ENCODE measurements at regions not wholly inside any gene's neighbourhood (a gene's known extent, or its start where the extent isn't known, plus 50 kb on each side); places are given as distances from the start of the nearest gene placed in this dataset.

DNA sequence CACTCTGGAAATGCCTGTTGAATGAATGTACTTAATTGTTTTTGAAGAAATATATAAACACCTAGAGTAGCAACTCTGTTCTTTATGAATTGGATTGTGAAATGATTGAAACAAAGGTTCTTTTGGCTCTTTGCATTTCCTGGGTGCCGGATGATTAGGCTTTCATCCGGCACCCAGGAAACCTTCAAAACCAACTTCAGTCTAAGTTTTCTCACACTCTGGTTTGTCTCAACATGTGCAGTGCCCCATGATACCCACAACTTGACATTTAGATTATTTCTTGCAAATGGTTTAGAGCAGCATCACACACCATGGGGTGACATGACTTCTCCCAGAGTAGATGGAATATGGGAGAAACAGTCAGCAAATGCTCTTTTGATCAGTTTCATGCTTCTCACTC is 354.9 kb downstream of the BARHL2 start (continued):
- TF ChIP-seq ZNF34 (CRISPR knock-in tag; IDR thresholded peaks at IDR 0.05; ENCODE audit: borderline replicate concordance) (no peak), KLF12 (CRISPR knock-in tag; IDR thresholded peaks at IDR 0.05; ENCODE audit: borderline replicate concordance) (no peak)

DNA sequence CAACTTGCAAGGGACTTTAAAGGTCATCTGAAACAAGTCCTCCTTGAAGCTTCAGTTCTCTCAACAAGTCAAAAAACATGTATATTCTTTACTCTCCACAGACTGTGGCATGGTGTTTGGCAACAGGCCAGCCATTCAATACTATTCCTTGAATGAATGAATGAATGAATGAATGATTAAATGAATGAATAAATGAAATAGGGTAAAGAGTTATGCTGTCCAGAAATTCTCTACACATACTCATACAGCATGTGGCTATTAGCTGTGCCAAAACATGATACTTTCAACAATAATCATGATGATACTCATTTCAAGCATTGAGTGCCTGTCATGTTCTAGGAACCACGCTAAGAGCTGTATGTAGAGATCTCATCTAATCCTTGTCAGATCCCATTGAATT is 356.1 kb downstream of the BARHL2 start:
- DNase-seq (ENCODE audit: low spot score) (no peak), ATAC-seq (no peak), FAIRE-seq (no peak)
- Histone ChIP-seq H3K4me1 (ENCODE audit: insufficient read depth, low read length) (no peaks in the 10 kb centered on the region), H2AFZ (ENCODE audit: low read length) (no peak overlapping the region), H3K79me2 (ENCODE audit: insufficient read depth, low read length) (no peaks in the 10 kb centered on the region), H4K20me1 (ENCODE audit: insufficient read depth, low read length) (no peaks in the 10 kb centered on the region), H3K4me3 (replicated peaks in 1 of 3; ENCODE audit: insufficient read depth in 1 of 3, low read depth in 2 of 3, low read length in 3 of 3) (no peak overlapping the region), H3K9ac (ENCODE audit: insufficient read depth, low read depth, low read length) (no peak overlapping the region), H3K9me3 (ENCODE audit: low read length) (no peaks in the 10 kb centered on the region), H3K27ac (ENCODE audit: extremely low read length, insufficient read depth, low read length) (no peak overlapping the region), H3K27me3 (ENCODE audit: control insufficient read depth in 1 of 2, insufficient read depth in 2 of 2, low read length in 2 of 2) (no peaks in the 10 kb centered on the region; a peak in 1 of 5 replicates), H3K36me3 (replicated peaks in 1 of 2; ENCODE audit: control insufficient read depth in 1 of 2, insufficient read depth in 2 of 2, low read length in 2 of 2) (no peaks in the 10 kb centered on the region), H3K4me2 (ENCODE audit: low read depth, low read length) (no peak overlapping the region)
- in situ Hi-C loops (cut with HindIII; ENCODE audit: extremely low pct_ligation_motif_present, low pct_unique_long_range_greater_than_20kb) (no loop called here), intact Hi-C loops (cut with micrococcal nuclease; ENCODE audit: unreplicated experiment) (no loop called here)
- 6% methylated on average over 1 of the region's 1 CpG for WGBS (ENCODE audit: low lambda C conversion rate)
- ChIA-PET CTCF (ENCODE audit: low intra/inter-chr PET ratio, low total read pairs) (no interaction called here), POLR2A (no interaction called here)
- no TSS peak for BruUV-seq (replicated peaks)
- TF ChIP-seq, protein P1, sequence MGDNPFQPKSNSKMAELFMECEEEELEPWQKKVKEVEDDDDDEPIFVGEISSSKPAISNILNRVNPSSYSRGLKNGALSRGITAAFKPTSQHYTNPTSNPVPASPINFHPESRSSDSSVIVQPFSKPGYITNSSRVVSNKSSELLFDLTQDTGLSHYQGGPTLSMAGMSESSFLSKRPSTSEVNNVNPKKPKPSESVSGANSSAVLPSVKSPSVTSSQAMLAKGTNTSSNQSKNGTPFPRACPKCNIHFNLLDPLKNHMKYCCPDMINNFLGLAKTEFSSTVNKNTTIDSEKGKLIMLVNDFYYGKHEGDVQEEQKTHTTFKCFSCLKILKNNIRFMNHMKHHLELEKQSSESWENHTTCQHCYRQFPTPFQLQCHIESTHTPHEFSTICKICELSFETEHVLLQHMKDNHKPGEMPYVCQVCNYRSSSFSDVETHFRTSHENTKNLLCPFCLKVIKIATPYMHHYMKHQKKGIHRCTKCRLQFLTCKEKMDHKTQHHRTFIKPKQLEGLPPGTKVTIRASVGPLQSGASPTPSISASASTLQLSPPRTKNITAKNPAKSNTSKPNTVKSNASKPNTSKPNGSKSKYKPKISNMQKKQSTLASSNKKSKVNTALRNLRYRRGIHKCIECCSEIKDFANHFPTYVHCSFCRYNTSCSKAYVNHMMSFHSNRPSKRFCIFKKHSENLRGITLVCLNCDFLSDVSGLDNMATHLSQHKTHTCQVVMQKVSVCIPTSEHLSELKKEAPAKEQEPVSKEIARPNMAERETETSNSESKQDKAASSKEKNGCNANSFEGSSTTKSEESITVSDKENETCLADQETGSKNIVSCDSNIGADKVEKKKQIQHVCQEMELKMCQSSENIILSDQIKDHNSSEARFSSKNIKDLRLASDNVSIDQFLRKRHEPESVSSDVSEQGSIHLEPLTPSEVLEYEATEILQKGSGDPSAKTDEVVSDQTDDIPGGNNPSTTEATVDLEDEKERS (CRISPR knock-in tag; IDR thresholded peaks at IDR 0.05), result no peak
- TF ChIP-seq, protein P2, sequence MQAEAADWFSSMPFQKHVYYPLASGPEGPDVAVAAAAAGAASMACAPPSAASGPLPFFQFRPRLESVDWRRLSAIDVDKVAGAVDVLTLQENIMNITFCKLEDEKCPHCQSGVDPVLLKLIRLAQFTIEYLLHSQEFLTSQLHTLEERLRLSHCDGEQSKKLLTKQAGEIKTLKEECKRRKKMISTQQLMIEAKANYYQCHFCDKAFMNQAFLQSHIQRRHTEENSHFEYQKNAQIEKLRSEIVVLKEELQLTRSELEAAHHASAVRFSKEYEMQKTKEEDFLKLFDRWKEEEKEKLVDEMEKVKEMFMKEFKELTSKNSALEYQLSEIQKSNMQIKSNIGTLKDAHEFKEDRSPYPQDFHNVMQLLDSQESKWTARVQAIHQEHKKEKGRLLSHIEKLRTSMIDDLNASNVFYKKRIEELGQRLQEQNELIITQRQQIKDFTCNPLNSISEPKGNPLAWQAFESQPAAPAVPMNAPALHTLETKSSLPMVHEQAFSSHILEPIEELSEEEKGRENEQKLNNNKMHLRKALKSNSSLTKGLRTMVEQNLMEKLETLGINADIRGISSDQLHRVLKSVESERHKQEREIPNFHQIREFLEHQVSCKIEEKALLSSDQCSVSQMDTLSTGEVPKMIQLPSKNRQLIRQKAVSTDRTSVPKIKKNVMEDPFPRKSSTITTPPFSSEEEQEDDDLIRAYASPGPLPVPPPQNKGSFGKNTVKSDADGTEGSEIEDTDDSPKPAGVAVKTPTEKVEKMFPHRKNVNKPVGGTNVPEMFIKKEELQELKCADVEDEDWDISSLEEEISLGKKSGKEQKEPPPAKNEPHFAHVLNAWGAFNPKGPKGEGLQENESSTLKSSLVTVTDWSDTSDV (CRISPR knock-in tag; IDR thresholded peaks at IDR 0.05), result no peak
- TF ChIP-seq, protein P3, sequence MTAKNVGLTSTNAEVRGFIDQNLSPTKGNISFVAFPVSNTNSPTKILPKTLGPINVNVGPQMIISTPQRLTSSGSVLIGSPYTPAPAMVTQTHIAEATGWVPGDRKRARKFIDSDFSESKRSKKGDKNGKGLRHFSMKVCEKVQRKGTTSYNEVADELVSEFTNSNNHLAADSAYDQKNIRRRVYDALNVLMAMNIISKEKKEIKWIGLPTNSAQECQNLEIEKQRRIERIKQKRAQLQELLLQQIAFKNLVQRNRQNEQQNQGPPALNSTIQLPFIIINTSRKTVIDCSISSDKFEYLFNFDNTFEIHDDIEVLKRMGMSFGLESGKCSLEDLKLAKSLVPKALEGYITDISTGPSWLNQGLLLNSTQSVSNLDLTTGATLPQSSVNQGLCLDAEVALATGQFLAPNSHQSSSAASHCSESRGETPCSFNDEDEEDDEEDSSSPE (CRISPR knock-in tag; IDR thresholded peaks at IDR 0.05), result no peak
- TF ChIP-seq, protein P4, sequence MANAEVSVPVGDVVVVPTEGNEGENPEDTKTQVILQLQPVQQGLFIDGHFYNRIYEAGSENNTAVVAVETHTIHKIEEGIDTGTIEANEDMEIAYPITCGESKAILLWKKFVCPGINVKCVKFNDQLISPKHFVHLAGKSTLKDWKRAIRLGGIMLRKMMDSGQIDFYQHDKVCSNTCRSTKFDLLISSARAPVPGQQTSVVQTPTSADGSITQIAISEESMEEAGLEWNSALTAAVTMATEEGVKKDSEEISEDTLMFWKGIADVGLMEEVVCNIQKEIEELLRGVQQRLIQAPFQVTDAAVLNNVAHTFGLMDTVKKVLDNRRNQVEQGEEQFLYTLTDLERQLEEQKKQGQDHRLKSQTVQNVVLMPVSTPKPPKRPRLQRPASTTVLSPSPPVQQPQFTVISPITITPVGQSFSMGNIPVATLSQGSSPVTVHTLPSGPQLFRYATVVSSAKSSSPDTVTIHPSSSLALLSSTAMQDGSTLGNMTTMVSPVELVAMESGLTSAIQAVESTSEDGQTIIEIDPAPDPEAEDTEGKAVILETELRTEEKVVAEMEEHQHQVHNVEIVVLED (CRISPR knock-in tag; IDR thresholded peaks at IDR 0.05; ENCODE audit: borderline replicate concordance), result no peak
- TF ChIP-seq, protein P5, sequence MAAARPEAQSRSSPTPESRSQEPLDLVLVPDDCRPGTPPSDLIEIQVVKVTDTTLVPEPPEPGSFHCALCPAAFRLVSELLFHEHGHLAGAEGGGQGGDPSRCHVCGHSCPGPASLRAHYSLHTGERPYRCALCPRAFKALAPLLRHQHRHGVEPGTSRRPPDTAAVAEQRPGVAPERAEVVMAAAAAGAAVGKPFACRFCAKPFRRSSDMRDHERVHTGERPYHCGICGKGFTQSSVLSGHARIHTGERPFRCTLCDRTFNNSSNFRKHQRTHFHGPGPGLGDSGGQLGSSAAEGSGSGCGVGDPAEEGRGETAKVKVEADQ (CRISPR knock-in tag; IDR thresholded peaks at IDR 0.05; ENCODE audit: borderline replicate concordance), result no peak
- no peak for TF ChIP-seq WIZ (CRISPR knock-in tag; IDR thresholded peaks at IDR 0.05)
- TF ChIP-seq RFX1 (IDR thresholded peaks at IDR 0.05), result no peak
- no peak for TF ChIP-seq ASH2L (IDR thresholded peaks at IDR 0.05; ENCODE audit: insufficient read length, low read depth, low read length)
- TF ChIP-seq, protein P6, sequence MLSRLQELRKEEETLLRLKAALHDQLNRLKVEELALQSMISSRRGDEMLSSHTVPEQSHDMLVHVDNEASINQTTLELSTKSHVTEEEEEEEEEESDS (CRISPR knock-in tag; IDR thresholded peaks at IDR 0.05; ENCODE audit: borderline replicate concordance), result no peak
- no peak for TF ChIP-seq ZNF562 (CRISPR knock-in tag; IDR thresholded peaks at IDR 0.05; ENCODE audit: borderline replicate concordance)

All from HepG2 (cell line).